HL-60 (cell line): ENCODE measurements at regions not wholly inside any gene's neighbourhood (a gene's known extent, or its start where the extent isn't known, plus 50 kb on each side); places are given as distances from the start of the nearest gene placed in this dataset.

Source experiments
- DNase-seq, 2 experiments: peaks; one replicate each; pipeline ENCODE4 v3.0.0-alpha.2; 2010 to 2020; ENCODE audit warnings: low read depth in 1 of 2, low spot score in 1 of 2
- H3K27ac ChIP-seq: fragments of 250-450 bp; sonication (Bioruptor Pico); replicated peaks from 2 replicates; pipeline ENCODE4 v1.5.1; 2020; ENCODE audit warnings: mild to moderate bottlenecking, moderate library complexity
- H3K27me3 ChIP-seq: fragments of 250-450 bp; sonication (Bioruptor Pico); 2 replicates; pipeline ENCODE4 v1.5.1; 2021; ENCODE audit warnings: mild to moderate bottlenecking, moderate library complexity; ENCODE audit not compliant: insufficient read depth, poor library complexity, severe bottlenecking
- H3K4me3 ChIP-seq: replicated peaks from 2 replicates; pipeline ENCODE4 v1.5.1; 2011; ENCODE audit warnings: mild to moderate bottlenecking, control low read depth, low read length; ENCODE audit not compliant: insufficient read depth
- GABPA ChIP-seq: IDR thresholded peaks from 2 replicates; pipeline ENCODE4 v1.6.1; 2012; ENCODE audit warnings: low read depth
- POLR2AphosphoS5 ChIP-seq: IDR thresholded peaks from 2 replicates; pipeline ENCODE4 v1.6.1; 2012; ENCODE audit warnings: low read depth
- REST ChIP-seq: IDR thresholded peaks from 2 replicates; pipeline ENCODE4 v1.6.1; 2012; ENCODE audit warnings: low read depth; ENCODE audit not compliant: insufficient replicate concordance
- SPI1 ChIP-seq: IDR thresholded peaks from 2 replicates; pipeline ENCODE4 v1.6.1; 2012; ENCODE audit warnings: low read depth, mild to moderate bottlenecking, borderline replicate concordance
- TF ChIP-seq, protein P1 (sequence below): IDR thresholded peaks from one replicate; pipeline ENCODE4 v1.5.1; 2011; ENCODE audit warnings: low read length, control low read depth, inconsistent platforms; ENCODE audit not compliant: insufficient read depth

DNA sequence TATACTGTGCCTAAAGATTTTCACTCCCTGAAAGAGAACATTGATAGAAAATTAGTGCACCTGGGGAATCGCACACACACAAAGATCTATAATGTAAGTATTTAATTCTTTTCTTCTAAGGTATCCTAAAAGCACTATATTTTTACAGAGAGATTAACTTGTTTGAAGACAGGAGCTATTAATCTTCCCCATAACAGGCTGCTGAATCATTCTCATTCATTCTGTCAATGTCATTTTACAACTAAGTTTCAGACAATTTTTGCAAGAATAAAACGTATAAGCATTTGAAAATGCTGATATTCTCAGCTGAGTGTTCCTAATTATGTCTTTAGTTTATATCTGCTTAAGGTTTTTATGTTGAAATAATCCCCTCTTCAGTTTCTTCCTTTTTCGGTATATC, 776.7 kb downstream of the NXPH1 start:
- Histone ChIP-seq H3K27ac (no peak overlapping the region), H3K4me3 (no peak overlapping the region), H3K27me3 (no peaks in the 10 kb centered on the region)
- no peak for DNase-seq
- no peak for TF ChIP-seq GABPA
- TF ChIP-seq, protein P1, sequence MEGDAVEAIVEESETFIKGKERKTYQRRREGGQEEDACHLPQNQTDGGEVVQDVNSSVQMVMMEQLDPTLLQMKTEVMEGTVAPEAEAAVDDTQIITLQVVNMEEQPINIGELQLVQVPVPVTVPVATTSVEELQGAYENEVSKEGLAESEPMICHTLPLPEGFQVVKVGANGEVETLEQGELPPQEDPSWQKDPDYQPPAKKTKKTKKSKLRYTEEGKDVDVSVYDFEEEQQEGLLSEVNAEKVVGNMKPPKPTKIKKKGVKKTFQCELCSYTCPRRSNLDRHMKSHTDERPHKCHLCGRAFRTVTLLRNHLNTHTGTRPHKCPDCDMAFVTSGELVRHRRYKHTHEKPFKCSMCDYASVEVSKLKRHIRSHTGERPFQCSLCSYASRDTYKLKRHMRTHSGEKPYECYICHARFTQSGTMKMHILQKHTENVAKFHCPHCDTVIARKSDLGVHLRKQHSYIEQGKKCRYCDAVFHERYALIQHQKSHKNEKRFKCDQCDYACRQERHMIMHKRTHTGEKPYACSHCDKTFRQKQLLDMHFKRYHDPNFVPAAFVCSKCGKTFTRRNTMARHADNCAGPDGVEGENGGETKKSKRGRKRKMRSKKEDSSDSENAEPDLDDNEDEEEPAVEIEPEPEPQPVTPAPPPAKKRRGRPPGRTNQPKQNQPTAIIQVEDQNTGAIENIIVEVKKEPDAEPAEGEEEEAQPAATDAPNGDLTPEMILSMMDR = no peak
- TF ChIP-seq SPI1 = no peak
- no peak for TF ChIP-seq POLR2AphosphoS5
- no peak for TF ChIP-seq REST

GRCh38 chr7:9217204-9217603, 783.8 kb downstream of the NXPH1 start:
- Histone ChIP-seq H3K27ac (no peak overlapping the region), H3K27me3 (no peaks in the 10 kb centered on the region), H3K4me3 (no peak overlapping the region)
- no peak for TF ChIP-seq SPI1
- no peak for TF ChIP-seq POLR2AphosphoS5
- no peak for TF ChIP-seq REST
- TF ChIP-seq GABPA = no peak
- TF ChIP-seq, protein P1 = no peak
- DNase-seq = no peak

DNA sequence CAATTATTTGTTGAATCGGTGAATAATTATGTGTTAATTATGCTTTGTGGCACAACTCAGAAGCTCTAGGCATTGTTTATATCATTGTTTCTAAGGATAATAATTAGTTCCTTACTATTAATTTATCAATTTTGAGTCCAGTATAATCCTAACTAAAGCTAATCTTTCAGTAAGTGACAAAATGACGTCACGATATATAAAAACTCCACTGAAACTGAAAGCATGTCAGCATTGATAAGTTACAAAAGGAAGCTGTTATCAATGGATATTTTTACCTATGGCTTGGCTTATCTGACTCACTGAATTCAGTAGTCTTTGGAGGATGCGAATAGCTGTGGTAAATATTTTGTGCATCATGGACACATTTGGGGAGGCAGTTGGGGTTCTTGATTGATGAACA, 793.1 kb downstream of the NXPH1 start:
- no peak for TF ChIP-seq REST
- no peak for TF ChIP-seq SPI1
- no peak for TF ChIP-seq GABPA
- TF ChIP-seq, protein P1 = no peak
- no peak for TF ChIP-seq POLR2AphosphoS5
- no peak overlapping the region for H3K27ac ChIP-seq
- no peak overlapping the region for H3K4me3 ChIP-seq
- H3K27me3 ChIP-seq = no peaks in the 10 kb centered on the region
- DNase-seq = no peak
